Neural cell (in vitro differentiated cells): ENCODE measurements at regions not wholly inside any gene's neighbourhood (a gene's known extent, or its start where the extent isn't known, plus 50 kb on each side); places are given as distances from the start of the nearest gene placed in this dataset.

Source experiments
- H2AFZ ChIP-seq: fragments of 200-600, 300-800 bp; sonication (generic), shearing (Covaris generic); 2 replicates; pipeline ENCODE4 v1.6.0; 2014; ENCODE audit warnings: low read depth, mild to moderate bottlenecking, antibody characterized with exemption, low read length, moderate library complexity
- H3F3A ChIP-seq: fragments of 200-600 bp; shearing (Covaris generic); 2 replicates; pipeline ENCODE4 v1.6.1; 2016; ENCODE audit warnings: mild to moderate bottlenecking, moderate library complexity, mixed read lengths, antibody characterized with exemption, low read length; ENCODE audit not compliant: insufficient read depth, poor library complexity, severe bottlenecking
- H3K27ac ChIP-seq: fragments of 200-600, 300-800 bp; sonication (generic), shearing (Covaris generic); 2 replicates; pipeline ENCODE4 v1.5.1; 2014; ENCODE audit warnings: mild to moderate bottlenecking, low read length, moderate library complexity
- H3K27me3 ChIP-seq: fragments of 300-800, 200-600 bp; sonication (generic), shearing (Covaris generic); 2 replicates; pipeline ENCODE4 v1.6.0; 2014; ENCODE audit warnings: mild to moderate bottlenecking, low read depth, low read length, moderate library complexity; ENCODE audit not compliant: insufficient read depth
- H3K36me3 ChIP-seq: fragments of 300-800, 200-600 bp; sonication (generic), shearing (Covaris generic); 2 replicates; pipeline ENCODE4 v1.5.1; 2014; ENCODE audit warnings: mild to moderate bottlenecking, antibody characterized with exemption, low read length, moderate library complexity; ENCODE audit not compliant: insufficient read depth
- H3K4me2 ChIP-seq: fragments of 300-800, 200-600 bp; sonication (generic), shearing (Covaris generic); 2 replicates; pipeline ENCODE4 v1.6.0; 2014; ENCODE audit warnings: mild to moderate bottlenecking, low read length
- H3K4me3 ChIP-seq: fragments of 300-800, 200-600 bp; sonication (generic), shearing (Covaris generic); 2 replicates; pipeline ENCODE4 v1.5.1; 2014; ENCODE audit warnings: mild to moderate bottlenecking, low read length, moderate library complexity
- H3K79me2 ChIP-seq: fragments of 200-600 bp; shearing (Covaris generic); replicated peaks from 2 replicates; pipeline ENCODE4 v1.6.0; 2014; ENCODE audit warnings: mild to moderate bottlenecking, low read length, moderate library complexity; ENCODE audit not compliant: insufficient read depth
- H3K9ac ChIP-seq: fragments of 300-800, 200-600 bp; sonication (generic), shearing (Covaris generic); 2 replicates; pipeline ENCODE4 v1.6.1; 2016; ENCODE audit warnings: mild to moderate bottlenecking, low read length, mixed read lengths
- H3K9me2 ChIP-seq: fragments of 200-600 bp; shearing (Covaris generic); 2 replicates; pipeline ENCODE4 v1.6.1; 2016; ENCODE audit warnings: mild to moderate bottlenecking, low read length, mixed read lengths; ENCODE audit not compliant: insufficient read depth
- H3K9me3 ChIP-seq: fragments of 200-600, 300-800 bp; sonication (generic), shearing (Covaris generic); 2 replicates; pipeline ENCODE4 v1.6.1; 2016; ENCODE audit warnings: mild to moderate bottlenecking, mixed run types, low read length, moderate library complexity, mixed read lengths
- H4K20me1 ChIP-seq: fragments of 200-600 bp; shearing (Covaris generic); 2 replicates; pipeline ENCODE4 v1.6.1; 2016; ENCODE audit warnings: mild to moderate bottlenecking, mixed run types; ENCODE audit not compliant: insufficient read depth
- CTCF ChIP-seq: fragments of 450-650 bp; IDR thresholded peaks from 2 replicates; pipeline ENCODE4 v1.5.1; 2014; ENCODE audit warnings: antibody characterized with exemption, mild to moderate bottlenecking, moderate library complexity; ENCODE audit not compliant: poor library complexity, severe bottlenecking
- EP300 ChIP-seq: fragments of 450-650 bp; conservative IDR thresholded peaks from 2 replicates; pipeline ENCODE4 v1.6.1; 2014; ENCODE audit warnings: antibody characterized with exemption, mild to moderate bottlenecking, moderate library complexity; ENCODE audit not compliant: poor library complexity, severe bottlenecking
- POLR2AphosphoS5 ChIP-seq: IDR thresholded peaks from 2 replicates; pipeline ENCODE4 v1.6.1; 2012
- RAD21 ChIP-seq: fragments of 450-650 bp; conservative IDR thresholded peaks from 2 replicates; pipeline ENCODE4 v1.6.1; 2014; ENCODE audit warnings: antibody characterized with exemption, mild to moderate bottlenecking, moderate library complexity
- REST ChIP-seq: IDR thresholded peaks from 2 replicates; pipeline ENCODE4 v1.6.1; 2012; ENCODE audit warnings: borderline replicate concordance
- SMC3 ChIP-seq: fragments of 450-650 bp; conservative IDR thresholded peaks from 2 replicates; pipeline ENCODE4 v1.6.1; 2014; ENCODE audit warnings: antibody characterized with exemption, mild to moderate bottlenecking, moderate library complexity; ENCODE audit not compliant: poor library complexity
- TAF1 ChIP-seq: IDR thresholded peaks from 2 replicates; pipeline ENCODE4 v1.6.1; 2012; ENCODE audit warnings: low read depth

DNA sequence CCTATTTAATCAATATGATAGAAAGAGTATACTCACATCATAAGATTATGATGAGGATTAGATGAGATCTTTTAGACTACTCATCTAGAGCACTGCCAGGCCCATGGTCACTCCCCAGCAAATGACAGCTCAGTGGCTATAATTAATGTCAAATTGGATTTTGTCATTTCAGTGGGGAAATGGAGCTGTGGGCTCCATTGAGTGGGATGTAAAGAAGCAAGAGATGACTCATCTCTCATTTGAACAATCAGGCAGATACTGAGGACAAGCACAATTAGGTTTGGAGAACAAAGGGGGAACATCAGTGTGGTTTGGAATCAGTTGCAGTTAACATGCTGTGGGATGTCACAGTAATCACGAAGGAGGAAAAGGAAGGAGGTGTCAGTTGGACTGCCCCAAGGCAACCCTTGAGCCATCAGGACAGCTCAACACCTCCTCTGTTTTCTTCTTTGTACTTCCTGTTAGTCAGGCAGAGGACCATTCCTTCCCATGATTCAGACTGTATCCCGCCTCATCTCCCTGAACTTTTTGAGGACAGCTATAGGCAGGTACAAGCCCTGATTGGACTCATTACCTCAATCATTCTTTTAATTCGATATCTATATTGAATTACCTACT, 473.7 kb upstream of the ISX start:
- no peak for TF ChIP-seq REST
- Histone ChIP-seq H3K36me3 (no peaks in the 10 kb centered on the region), H3K9ac (no peak overlapping the region), H2AFZ (no peak overlapping the region), H4K20me1 (no peaks in the 10 kb centered on the region), H3K27ac (no peak overlapping the region), H3K4me3 (no peak overlapping the region), H3K9me3 (no peaks in the 10 kb centered on the region), H3K79me2 (no peaks in the 10 kb centered on the region), H3F3A (no peaks in the 10 kb centered on the region), H3K4me2 (no peak overlapping the region), H3K9me2 (no peaks in the 10 kb centered on the region), H3K27me3 (no peaks in the 10 kb centered on the region)

DNA sequence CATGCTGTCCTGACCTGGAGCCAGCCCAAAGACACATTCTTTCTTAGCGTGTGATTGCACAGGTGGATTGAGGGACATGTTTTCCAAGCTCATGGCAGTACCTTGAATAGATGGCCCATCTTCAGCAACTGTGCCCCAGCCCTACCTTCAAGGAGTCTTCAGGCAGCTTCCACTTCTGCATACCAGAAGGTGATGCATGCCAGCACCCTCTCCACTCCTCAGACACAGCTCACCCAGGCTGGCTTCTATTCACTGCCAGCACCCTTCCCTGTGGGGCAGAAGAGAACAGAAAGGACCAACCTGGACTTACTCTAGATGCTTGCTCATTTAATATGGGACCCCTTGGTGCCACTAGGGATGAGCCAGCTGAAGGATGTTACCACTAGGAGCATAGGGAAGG, 466.4 kb upstream of the ISX start:
- H3K36me3 ChIP-seq: no peaks in the 10 kb centered on the region
- no peaks in the 10 kb centered on the region for H3K9me2 ChIP-seq
- H3K4me3 ChIP-seq: no peak overlapping the region
- H3F3A ChIP-seq: no peaks in the 10 kb centered on the region
- no peaks in the 10 kb centered on the region for H3K27me3 ChIP-seq
- no peak overlapping the region for H3K27ac ChIP-seq
- H4K20me1 ChIP-seq: no peaks in the 10 kb centered on the region
- no peak for TF ChIP-seq REST
- no peaks in the 10 kb centered on the region for H3K9me3 ChIP-seq
- no peaks in the 10 kb centered on the region for H3K79me2 ChIP-seq
- no peak overlapping the region for H3K9ac ChIP-seq
- no peak overlapping the region for H3K4me2 ChIP-seq
- no peak overlapping the region for H2AFZ ChIP-seq

GRCh38 chr22:34604312-34604711, 461.6 kb upstream of the ISX start:
- no peaks in the 10 kb centered on the region for H4K20me1 ChIP-seq
- TF ChIP-seq POLR2AphosphoS5 (peak; percentile 55), CTCF (no peak), SMC3 (no peak), TAF1 (no peak), RAD21 (no peak), EP300 (no peak), REST (peak; percentile 46)
- no peak overlapping the region for H3K27ac ChIP-seq
- no peak overlapping the region for H3K4me3 ChIP-seq
- H3K27me3 ChIP-seq: no peaks in the 10 kb centered on the region
- H2AFZ ChIP-seq: no peak overlapping the region
- no peaks in the 10 kb centered on the region for H3F3A ChIP-seq
- H3K9me3 ChIP-seq: no peaks in the 10 kb centered on the region
- no peaks in the 10 kb centered on the region for H3K36me3 ChIP-seq
- H3K9me2 ChIP-seq: no peaks in the 10 kb centered on the region
- H3K79me2 ChIP-seq: no peaks in the 10 kb centered on the region
- H3K4me2 ChIP-seq: no peak overlapping the region
- H3K9ac ChIP-seq: no peak overlapping the region
